ENCODE measurements at regions not wholly inside any gene's neighbourhood (a gene's known extent, or its start where the extent isn't known, plus 50 kb on each side); places are given as distances from the start of the nearest gene placed in this dataset.

GRCh38 chr7:115883629-115884028 lies 146.9 kb downstream of the TFEC start:
- intact Hi-C loops (cut with DNase I) = no loop called here
- DNase-seq (ENCODE audit: low spot score) = no peak

GRCh38 chr7:115881476-115881875 lies 149.1 kb downstream of the TFEC start:
- intact Hi-C loops (cut with DNase I) = no loop called here
- DNase-seq (ENCODE audit: low spot score) = no peak

- intact Hi-C loops (cut with DNase I) = no loop called here
- no peak for DNase-seq (ENCODE audit: low spot score)
Measured at GRCh38 chr7:115879171-115879570, 151.4 kb downstream of the TFEC start.

GRCh38 chr7:115869801-115870200 lies 160.8 kb downstream of the TFEC start:
- intact Hi-C loops (cut with DNase I) = no loop called here
- no peak for DNase-seq (ENCODE audit: low spot score)

- no peak for DNase-seq (ENCODE audit: low spot score)
- intact Hi-C loops (cut with DNase I) = no loop called here
Measured at GRCh38 chr7:115869190-115869589, 161.4 kb downstream of the TFEC start.

- DNase-seq (ENCODE audit: low spot score) = no peak
- intact Hi-C loops (cut with DNase I) = no loop called here
Measured at GRCh38 chr7:115868369-115868768, 162.2 kb downstream of the TFEC start.

- intact Hi-C loops (cut with DNase I) = no loop called here
- DNase-seq (ENCODE audit: low spot score) = no peak
Measured at GRCh38 chr7:115864082-115864481, 166.5 kb downstream of the TFEC start.

- intact Hi-C loops (cut with DNase I) = no loop called here
- no peak for DNase-seq (ENCODE audit: low spot score)
Measured at GRCh38 chr7:115851291-115851690, 179.3 kb downstream of the TFEC start.

GRCh38 chr7:115850774-115851173 lies 179.8 kb downstream of the TFEC start:
- no peak for DNase-seq (ENCODE audit: low spot score)
- intact Hi-C loops (cut with DNase I) = no loop called here

GRCh38 chr7:115844857-115845256 lies 185.7 kb downstream of the TFEC start:
- intact Hi-C loops (cut with DNase I) = no loop called here
- no peak for DNase-seq (ENCODE audit: low spot score)

- intact Hi-C loops (cut with DNase I) = no loop called here
Measured at GRCh38 chr7:115840702-115841101, 189.9 kb downstream of the TFEC start.

GRCh38 chr7:115838829-115839228 lies 191.7 kb downstream of the TFEC start:
- intact Hi-C loops (cut with DNase I) = no loop called here
- DNase-seq (ENCODE audit: low spot score) = no peak

More at GRCh38 chr7:115840702-115841101, 189.9 kb downstream of the TFEC start:
- DNase-seq (ENCODE audit: low spot score) = no peak

GRCh38 chr7:115831371-115831770 lies 199.2 kb downstream of the TFEC start:
- intact Hi-C loops (cut with DNase I) = no loop called here
- DNase-seq (ENCODE audit: low spot score) = no peak

GRCh38 chr7:115827305-115828045 lies 203.1 kb downstream of the TFEC start:
- no peak for DNase-seq (ENCODE audit: low spot score)
- intact Hi-C loops (cut with DNase I) = no loop called here

GRCh38 chr7:115825456-115826115 lies 205.0 kb downstream of the TFEC start:
- intact Hi-C loops (cut with DNase I) = no loop called here
- no peak for DNase-seq (ENCODE audit: low spot score)

- intact Hi-C loops (cut with DNase I) = no loop called here
- no peak for DNase-seq (ENCODE audit: low spot score)
Measured at GRCh38 chr7:115822801-115823200, 207.8 kb downstream of the TFEC start.

- intact Hi-C loops (cut with DNase I) = no loop called here
- no peak for DNase-seq (ENCODE audit: low spot score)
Measured at GRCh38 chr7:115822380-115822779, 208.2 kb downstream of the TFEC start.

- no peak for DNase-seq (ENCODE audit: low spot score)
Measured at GRCh38 chr7:115816318-115816974, 214.1 kb downstream of the TFEC start.

GRCh38 chr7:115812794-115813193 lies 217.8 kb downstream of the TFEC start:
- DNase-seq (ENCODE audit: low spot score) = no peak
- intact Hi-C loops (cut with DNase I) = no loop called here

More at GRCh38 chr7:115816318-115816974, 214.1 kb downstream of the TFEC start:
- intact Hi-C loops (cut with DNase I) = no loop called here

GRCh38 chr7:115805458-115805857 lies 225.1 kb downstream of the TFEC start:
- intact Hi-C loops (cut with DNase I) = no loop called here

GRCh38 chr7:115802415-115802814 lies 228.1 kb downstream of the TFEC start:
- intact Hi-C loops (cut with DNase I) = no loop called here
- no peak for DNase-seq (ENCODE audit: low spot score)

More at GRCh38 chr7:115805458-115805857, 225.1 kb downstream of the TFEC start:
- no peak for DNase-seq (ENCODE audit: low spot score)
